Nephron progenitor cell (in vitro differentiated cells): ENCODE measurements at regions not wholly inside any gene's neighbourhood (a gene's known extent, or its start where the extent isn't known, plus 50 kb on each side); places are given as distances from the start of the nearest gene placed in this dataset.
"Not testable (repeated sequence)": the region's sequence is repeated elsewhere in the genome, so short reads cannot be mapped to it uniquely, and the experiment has no call there.

Source experiments
- DNase-seq: peaks from one replicate; pipeline ENCODE4 v3.0.0; 2021
- H3K27ac Mint-ChIP-seq: 2 replicates; pipeline ENCODE4 v1.8.0; 2021; ENCODE audit warnings: mild to moderate bottlenecking, moderate library complexity, mixed read lengths
- H3K27me3 Mint-ChIP-seq: 2 replicates; pipeline ENCODE4 v1.8.0; 2021; ENCODE audit warnings: mild to moderate bottlenecking, low read depth, mixed read lengths; ENCODE audit not compliant: poor library complexity
- H3K36me3 Mint-ChIP-seq: 2 replicates; pipeline ENCODE4 v1.8.0; 2021; ENCODE audit warnings: low read depth, mixed read lengths
- H3K4me1 Mint-ChIP-seq: 2 replicates; pipeline ENCODE4 v1.8.0; 2021; ENCODE audit warnings: mixed read lengths
- H3K4me3 Mint-ChIP-seq: 2 replicates; pipeline ENCODE4 v1.8.0; 2021; ENCODE audit warnings: mild to moderate bottlenecking, moderate library complexity, mixed read lengths
- H3K9me3 Mint-ChIP-seq: 2 replicates; pipeline ENCODE4 v1.8.0; 2021; ENCODE audit warnings: mild to moderate bottlenecking, moderate library complexity, mixed read lengths

DNA sequence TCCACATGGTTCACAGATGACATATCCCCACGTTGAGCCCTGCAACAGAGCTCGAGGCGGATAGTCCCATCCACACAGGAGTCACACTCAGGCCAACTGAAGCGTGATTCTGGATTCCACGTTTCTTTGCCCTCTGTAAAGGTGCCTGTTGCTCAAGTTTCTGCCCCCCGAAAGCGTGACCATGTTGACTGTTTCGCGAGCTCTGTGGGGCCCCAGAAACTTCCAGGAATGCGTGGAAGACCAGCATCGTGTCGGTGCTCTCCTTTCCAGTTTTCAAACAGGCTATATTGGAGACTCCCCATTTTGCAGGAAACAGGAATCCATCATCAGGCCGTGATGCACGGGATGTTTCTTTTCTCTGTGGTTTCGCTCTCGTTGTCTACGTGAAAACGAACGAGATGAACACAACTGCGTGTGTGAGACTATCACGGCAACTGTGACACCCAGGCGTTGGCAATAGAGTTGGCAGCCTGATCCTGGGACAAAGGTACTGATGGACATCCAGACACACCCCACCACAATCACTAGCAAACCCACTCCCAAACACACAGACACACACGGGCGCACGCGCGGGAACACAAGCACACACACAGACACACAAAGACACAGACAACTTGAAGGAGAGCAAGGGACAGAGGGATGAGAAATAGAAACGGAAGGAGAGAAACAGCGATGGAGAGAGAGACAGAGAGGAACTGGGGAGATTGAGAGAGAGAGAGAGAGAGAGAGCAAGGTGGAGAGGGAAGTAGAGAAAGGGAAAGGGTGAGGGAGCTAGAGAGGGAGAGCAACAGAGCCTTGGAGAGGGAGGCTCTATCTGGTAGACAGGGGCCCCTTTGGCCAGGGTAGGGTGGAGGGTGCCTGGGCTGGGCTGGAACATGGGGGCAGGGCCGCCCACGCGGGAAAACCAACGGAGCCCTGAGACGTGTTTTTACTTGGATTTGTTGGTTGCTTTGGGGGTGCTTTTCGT lies 1609.3 kb downstream of the SPATA31A7 start:
- Mint-ChIP-seq H3K4me1 (peaks cover 20% of the 10 kb centered on the region), H3K4me3 (peak overlapping the region; percentile 57), H3K9me3 (peaks cover 34% of the 10 kb centered on the region), H3K27me3 (peaks cover 56% of the 10 kb centered on the region)
- H3K27ac Mint-ChIP-seq, H3K36me3 Mint-ChIP-seq: not testable (repeated sequence)
- peak; percentile 30 for DNase-seq

DNA sequence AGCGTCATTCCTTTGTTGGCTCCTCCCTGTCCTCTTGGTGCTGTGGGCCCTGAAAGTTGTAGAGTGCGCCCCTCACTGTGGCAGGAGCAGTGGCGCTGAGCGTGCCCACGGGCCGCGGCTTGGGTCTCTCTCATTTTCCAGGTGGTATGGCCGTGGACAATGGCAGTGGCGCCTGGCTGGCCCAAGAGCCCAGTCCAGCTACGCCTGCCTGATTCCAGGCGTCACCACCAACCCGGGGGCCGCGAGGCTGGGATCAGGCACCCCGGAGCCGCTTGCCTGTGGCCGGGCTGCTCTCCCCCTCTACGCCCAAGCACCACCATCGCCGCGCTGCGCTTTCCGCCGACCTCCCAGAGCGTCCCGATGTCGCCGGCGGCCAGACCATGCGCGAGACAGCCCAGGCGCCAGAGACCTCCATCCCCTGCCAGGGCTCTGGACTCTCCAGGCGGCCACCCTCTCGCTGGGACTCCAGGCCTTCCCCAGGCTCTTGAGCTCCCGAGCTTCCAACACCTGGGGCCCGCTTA lies 1610.1 kb downstream of the SPATA31A7 start:
- H3K36me3 Mint-ChIP-seq, H3K27ac Mint-ChIP-seq: not testable (repeated sequence)
- peaks cover 64% of the 10 kb centered on the region for H3K27me3 Mint-ChIP-seq
- DNase-seq = peak; percentile 78
- H3K9me3 Mint-ChIP-seq = peaks cover 42% of the 10 kb centered on the region
- H3K4me3 Mint-ChIP-seq = peak overlapping the region; percentile 77
- H3K4me1 Mint-ChIP-seq = peaks cover 20% of the 10 kb centered on the region

- peak; percentile 28 for DNase-seq
- H3K36me3 Mint-ChIP-seq, H3K27ac Mint-ChIP-seq: not testable (repeated sequence)
- H3K27me3 Mint-ChIP-seq = peaks cover 72% of the 10 kb centered on the region
- peaks cover 47% of the 10 kb centered on the region for H3K9me3 Mint-ChIP-seq
- H3K4me3 Mint-ChIP-seq = peak overlapping the region; percentile 77
- peaks cover 20% of the 10 kb centered on the region for H3K4me1 Mint-ChIP-seq
Observed at GRCh38 chr9:62800451-62801371, 1610.9 kb downstream of the SPATA31A7 start.

DNA sequence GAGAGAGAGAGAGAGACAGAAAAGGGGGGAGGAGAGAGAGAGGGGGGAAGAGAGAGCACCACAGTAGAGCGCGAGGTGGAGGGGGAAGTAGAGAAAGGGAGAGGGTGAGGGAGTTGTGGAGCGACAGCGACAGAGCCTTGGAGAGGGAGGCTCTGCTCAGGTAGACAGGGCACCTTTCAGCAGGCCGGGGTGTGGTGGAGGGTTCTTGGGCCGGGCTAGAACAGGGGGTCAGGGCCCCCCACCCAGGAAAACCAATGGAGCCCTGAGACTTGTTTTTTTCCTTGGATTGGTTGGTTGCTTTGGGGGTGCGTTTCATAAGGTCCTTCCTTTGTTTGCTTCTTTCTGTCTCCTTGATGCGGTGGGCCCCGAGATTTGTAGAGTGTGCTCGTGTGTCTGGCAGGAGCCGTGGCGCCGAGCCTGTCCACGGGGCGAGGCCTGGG lies 1611.6 kb downstream of the SPATA31A7 start:
- DNase-seq = not testable (repeated sequence)
- H3K27me3 Mint-ChIP-seq = peaks cover 79% of the 10 kb centered on the region

GRCh38 chr9:62801961-62802718 lies 1612.3 kb downstream of the SPATA31A7 start:
- H3K9me3 Mint-ChIP-seq = peaks cover 48% of the 10 kb centered on the region
- H3K27ac Mint-ChIP-seq, H3K36me3 Mint-ChIP-seq: not testable (repeated sequence)
- DNase-seq = peak; percentile 87
- H3K4me1 Mint-ChIP-seq = peaks cover 20% of the 10 kb centered on the region
- peaks cover 80% of the 10 kb centered on the region for H3K27me3 Mint-ChIP-seq
- H3K4me3 Mint-ChIP-seq = peak overlapping the region; percentile 77

More for the DNA sequence above, 1611.6 kb downstream of the SPATA31A7 start:
- peaks cover 48% of the 10 kb centered on the region for H3K9me3 Mint-ChIP-seq
- not testable (repeated sequence) for H3K27ac Mint-ChIP-seq, H3K36me3 Mint-ChIP-seq
- peaks cover 20% of the 10 kb centered on the region for H3K4me1 Mint-ChIP-seq
- peak overlapping the region; percentile 77 for H3K4me3 Mint-ChIP-seq

DNA sequence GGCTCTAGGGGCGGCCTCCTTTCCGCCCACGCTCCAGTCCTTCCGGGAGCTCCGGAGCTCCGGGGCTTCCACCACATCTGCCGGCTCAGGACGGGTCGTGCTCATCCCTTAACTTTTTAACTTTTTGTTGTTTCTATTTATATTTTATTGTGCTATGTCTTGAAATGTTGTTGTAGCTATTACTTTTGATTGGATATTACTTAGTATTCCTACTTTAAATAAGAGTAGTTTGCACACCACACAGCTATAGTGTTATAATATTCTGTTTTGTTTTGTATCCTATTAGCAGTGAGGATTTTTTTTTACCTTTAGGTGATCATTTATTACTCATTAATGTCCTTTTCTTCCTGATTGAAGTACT lies 1612.9 kb downstream of the SPATA31A7 start:
- peaks cover 81% of the 10 kb centered on the region for H3K27me3 Mint-ChIP-seq
- not testable (repeated sequence) for H3K27ac Mint-ChIP-seq, DNase-seq, H3K36me3 Mint-ChIP-seq
- H3K4me3 Mint-ChIP-seq = peak overlapping the region; percentile 77
- H3K4me1 Mint-ChIP-seq = peaks cover 20% of the 10 kb centered on the region
- peaks cover 51% of the 10 kb centered on the region for H3K9me3 Mint-ChIP-seq

DNA sequence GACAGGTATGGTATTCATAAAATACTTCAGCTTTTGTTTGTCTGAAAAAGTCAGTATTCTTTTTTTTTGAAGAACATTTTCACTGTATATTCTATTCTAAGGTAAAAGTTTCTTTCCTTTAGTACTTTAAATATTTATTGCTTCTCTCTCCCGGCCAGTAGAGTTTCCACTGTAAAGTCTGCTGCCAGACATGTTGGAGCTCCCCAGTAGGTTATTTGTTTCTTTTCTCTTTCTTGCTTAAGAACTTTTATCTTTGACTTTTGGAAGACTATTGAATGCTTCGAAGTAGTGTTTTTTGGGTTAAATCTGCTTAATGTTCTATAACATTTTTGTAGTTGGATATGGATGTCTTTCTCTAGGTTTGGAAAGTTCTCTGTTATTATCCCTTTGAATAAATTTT lies 1613.3 kb downstream of the SPATA31A7 start:
- H3K27me3 Mint-ChIP-seq = peaks cover 85% of the 10 kb centered on the region
- DNase-seq = not testable (repeated sequence)

GRCh38 chr9:62804314-62804713 lies 1614.5 kb downstream of the SPATA31A7 start:
- H3K27ac Mint-ChIP-seq, DNase-seq, H3K36me3 Mint-ChIP-seq: not testable (repeated sequence)
- Mint-ChIP-seq H3K4me1 (peaks cover 17% of the 10 kb centered on the region), H3K4me3 (peak overlapping the region; percentile 31), H3K27me3 (peaks cover 86% of the 10 kb centered on the region), H3K9me3 (peaks cover 48% of the 10 kb centered on the region)

More for the DNA sequence above, 1613.3 kb downstream of the SPATA31A7 start:
- H3K27ac Mint-ChIP-seq, H3K36me3 Mint-ChIP-seq: not testable (repeated sequence)
- Mint-ChIP-seq H3K9me3 (peaks cover 52% of the 10 kb centered on the region), H3K4me1 (peaks cover 20% of the 10 kb centered on the region), H3K4me3 (peak overlapping the region; percentile 77)

- H3K4me1 Mint-ChIP-seq, H3K36me3 Mint-ChIP-seq, DNase-seq, H3K4me3 Mint-ChIP-seq, H3K27ac Mint-ChIP-seq: not testable (repeated sequence)
- Mint-ChIP-seq H3K9me3 (peaks cover 28% of the 10 kb centered on the region), H3K27me3 (peaks cover 79% of the 10 kb centered on the region)
Observed at GRCh38 chr9:62807424-62807823, 1617.6 kb downstream of the SPATA31A7 start.

- peaks cover 77% of the 10 kb centered on the region for H3K27me3 Mint-ChIP-seq
- H3K4me3 Mint-ChIP-seq, H3K4me1 Mint-ChIP-seq, DNase-seq, H3K36me3 Mint-ChIP-seq, H3K27ac Mint-ChIP-seq: not testable (repeated sequence)
- H3K9me3 Mint-ChIP-seq = peaks cover 29% of the 10 kb centered on the region
Observed at GRCh38 chr9:62808081-62808480, 1618.2 kb downstream of the SPATA31A7 start.

DNA sequence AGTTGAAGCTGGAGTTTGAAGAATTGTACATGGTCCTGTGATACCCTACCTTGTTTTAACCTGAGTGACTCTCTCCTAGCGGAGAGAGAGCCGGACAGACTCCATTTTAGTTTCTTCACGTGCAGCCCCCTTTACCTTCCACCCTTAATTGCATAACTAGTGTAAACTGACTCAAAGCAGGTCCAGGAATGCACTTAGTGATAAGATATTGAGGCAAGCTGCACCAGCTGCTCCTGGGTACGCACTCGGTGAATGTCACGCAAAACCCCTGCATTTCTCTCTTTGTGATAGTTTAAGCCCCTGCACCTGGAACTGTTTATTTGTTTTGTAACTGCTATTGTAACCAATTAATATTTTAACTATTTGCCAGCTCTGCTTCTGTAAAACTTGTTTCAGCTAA lies 1620.5 kb downstream of the SPATA31A7 start:
- H3K27me3 Mint-ChIP-seq = peaks cover 76% of the 10 kb centered on the region
- H3K27ac Mint-ChIP-seq, H3K4me3 Mint-ChIP-seq, H3K4me1 Mint-ChIP-seq, H3K36me3 Mint-ChIP-seq, DNase-seq: not testable (repeated sequence)
- H3K9me3 Mint-ChIP-seq = peaks cover 21% of the 10 kb centered on the region

DNA sequence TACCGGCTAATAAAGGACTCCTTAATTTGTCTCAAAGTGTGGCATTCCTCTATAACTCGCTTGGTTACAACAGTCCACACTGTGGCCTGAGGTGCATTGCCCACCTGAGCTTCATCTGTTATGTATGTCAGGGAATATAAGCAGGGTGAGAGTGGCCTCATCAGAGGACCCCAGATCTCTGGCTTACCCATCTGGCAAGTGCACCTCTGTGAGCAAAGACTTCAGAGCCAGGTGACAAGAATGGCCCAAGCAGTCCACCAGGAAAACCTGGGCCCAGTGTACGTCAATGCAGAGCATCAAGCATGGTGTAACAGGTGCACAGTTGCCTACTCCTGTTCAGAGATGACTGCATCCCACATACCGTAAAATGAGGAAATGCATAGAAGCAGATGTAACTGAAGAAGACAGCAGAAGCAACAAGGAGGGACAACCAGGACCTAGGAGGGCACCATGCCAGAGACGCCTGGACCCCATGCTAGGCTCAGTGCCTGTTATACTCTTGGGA lies 1621.0 kb downstream of the SPATA31A7 start:
- peaks cover 16% of the 10 kb centered on the region for H3K9me3 Mint-ChIP-seq
- H3K27me3 Mint-ChIP-seq = peaks cover 76% of the 10 kb centered on the region
- not testable (repeated sequence) for H3K36me3 Mint-ChIP-seq, DNase-seq, H3K4me1 Mint-ChIP-seq, H3K4me3 Mint-ChIP-seq, H3K27ac Mint-ChIP-seq

DNA sequence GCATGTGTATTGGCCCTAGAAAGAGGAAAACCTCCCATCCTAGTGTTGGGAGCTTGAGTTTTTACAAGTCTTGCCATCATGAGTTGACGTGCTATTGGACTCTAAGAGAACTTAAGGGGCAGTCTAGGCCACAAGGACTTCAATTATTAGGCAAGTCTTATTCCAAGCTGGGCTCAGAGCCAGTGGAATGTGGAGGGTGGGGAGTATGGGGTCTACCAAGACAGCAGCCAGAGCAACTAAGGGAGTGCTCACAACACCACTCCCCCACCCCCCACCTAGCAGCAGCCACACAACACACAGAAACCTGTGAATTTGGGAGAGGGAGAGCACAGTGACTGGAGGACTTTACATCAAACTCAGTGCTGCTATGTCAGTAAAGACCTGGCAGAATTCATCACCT lies 1625.6 kb downstream of the SPATA31A7 start:
- not testable (repeated sequence) for H3K4me3 Mint-ChIP-seq, DNase-seq, H3K4me1 Mint-ChIP-seq, H3K27ac Mint-ChIP-seq, H3K36me3 Mint-ChIP-seq
- H3K27me3 Mint-ChIP-seq = peaks cover 73% of the 10 kb centered on the region
- H3K9me3 Mint-ChIP-seq = peaks cover 26% of the 10 kb centered on the region
